ENCODE measurements at regions not wholly inside any gene's neighbourhood (a gene's known extent, or its start where the extent isn't known, plus 50 kb on each side); places are given as distances from the start of the nearest gene placed in this dataset.

- no TSS peak for BruUV-seq (replicated peaks)
- H3K4me3 ChIP-seq (ENCODE audit: low read depth in 2 of 2, low read length in 2 of 2): no peak overlapping the region
- no peaks in the 10 kb centered on the region for H3K36me3 ChIP-seq (ENCODE audit: control insufficient read depth, insufficient read depth, low read length)
- no peaks in the 10 kb centered on the region for H3K9me3 ChIP-seq (ENCODE audit: control insufficient read depth, insufficient read depth, low read depth, low read length)
- POLR2A ChIA-PET: no interaction called here
- H3K4me1 ChIP-seq (ENCODE audit: control insufficient read depth, insufficient read depth, low read length): no peaks in the 10 kb centered on the region
- TF ChIP-seq SIN3A (IDR thresholded peaks at IDR 0.05; ENCODE audit: borderline replicate concordance, insufficient read depth, low read depth, low read length) (no peak), TCF7L2 (IDR thresholded peaks at IDR 0.05; ENCODE audit: low read depth, low read length) (no peak), POLR2AphosphoS5 (IDR thresholded peaks at IDR 0.05; ENCODE audit: low read depth, low read length) (no peak), REST (IDR thresholded peaks at IDR 0.05; ENCODE audit: insufficient read depth in 1 of 2, low read depth in 2 of 2, low read length in 1 of 2) (no peak)
- TF ChIP-seq, protein P1, sequence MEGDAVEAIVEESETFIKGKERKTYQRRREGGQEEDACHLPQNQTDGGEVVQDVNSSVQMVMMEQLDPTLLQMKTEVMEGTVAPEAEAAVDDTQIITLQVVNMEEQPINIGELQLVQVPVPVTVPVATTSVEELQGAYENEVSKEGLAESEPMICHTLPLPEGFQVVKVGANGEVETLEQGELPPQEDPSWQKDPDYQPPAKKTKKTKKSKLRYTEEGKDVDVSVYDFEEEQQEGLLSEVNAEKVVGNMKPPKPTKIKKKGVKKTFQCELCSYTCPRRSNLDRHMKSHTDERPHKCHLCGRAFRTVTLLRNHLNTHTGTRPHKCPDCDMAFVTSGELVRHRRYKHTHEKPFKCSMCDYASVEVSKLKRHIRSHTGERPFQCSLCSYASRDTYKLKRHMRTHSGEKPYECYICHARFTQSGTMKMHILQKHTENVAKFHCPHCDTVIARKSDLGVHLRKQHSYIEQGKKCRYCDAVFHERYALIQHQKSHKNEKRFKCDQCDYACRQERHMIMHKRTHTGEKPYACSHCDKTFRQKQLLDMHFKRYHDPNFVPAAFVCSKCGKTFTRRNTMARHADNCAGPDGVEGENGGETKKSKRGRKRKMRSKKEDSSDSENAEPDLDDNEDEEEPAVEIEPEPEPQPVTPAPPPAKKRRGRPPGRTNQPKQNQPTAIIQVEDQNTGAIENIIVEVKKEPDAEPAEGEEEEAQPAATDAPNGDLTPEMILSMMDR (IDR thresholded peaks at IDR 0.05): no peak
- DNase-seq (ENCODE audit: low read depth, low spot score) (no peak), ATAC-seq (no peak)
- in situ Hi-C loops (cut with HindIII; ENCODE audit: low pct_unique_long_range_greater_than_20kb, low sequenced_read_pairs): no loop called here
- no peak overlapping the region for H3K27ac ChIP-seq (ENCODE audit: low read length)
- no peaks in the 10 kb centered on the region for H3K27me3 ChIP-seq (ENCODE audit: control insufficient read depth, insufficient read depth, low read length)
- CTCF ChIA-PET: no interaction called here
- intact Hi-C loops (cut with micrococcal nuclease; ENCODE audit: unreplicated experiment): no loop called here
These were observed 268.4 kb upstream of the THSD7B start for GRCh38 chr2:136496966-136497365.

DNA sequence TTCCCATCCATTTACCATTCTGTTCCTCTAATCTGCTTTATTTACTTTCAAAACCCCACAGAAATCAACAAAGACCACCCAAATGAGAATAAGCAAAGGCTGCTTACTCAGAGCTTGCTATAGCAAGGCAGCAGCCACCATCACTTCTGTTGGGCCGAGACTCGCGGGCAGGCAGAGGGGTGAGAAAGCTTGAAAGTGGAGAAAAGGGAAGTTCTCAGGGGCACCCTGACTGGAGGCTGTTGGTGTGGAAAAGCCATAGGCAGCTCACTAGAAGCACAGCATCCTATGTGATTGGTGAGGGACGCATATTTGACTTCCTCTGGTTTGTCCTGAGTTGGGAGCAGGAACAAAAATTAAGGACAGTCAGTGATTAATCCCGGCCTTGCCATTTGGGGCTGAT lies 269.7 kb upstream of the THSD7B start:
- CTCF ChIA-PET: no interaction called here

More for the DNA sequence above, 269.7 kb upstream of the THSD7B start:
- H3K27ac ChIP-seq (ENCODE audit: low read length): no peak overlapping the region
- in situ Hi-C loops (cut with HindIII; ENCODE audit: low pct_unique_long_range_greater_than_20kb, low sequenced_read_pairs): no loop called here
- intact Hi-C loops (cut with micrococcal nuclease; ENCODE audit: unreplicated experiment): no loop called here
- no peaks in the 10 kb centered on the region for H3K36me3 ChIP-seq (ENCODE audit: control insufficient read depth, insufficient read depth, low read length)
- no peak overlapping the region for H3K4me3 ChIP-seq (ENCODE audit: low read depth in 2 of 2, low read length in 2 of 2)
- H3K27me3 ChIP-seq (ENCODE audit: control insufficient read depth, insufficient read depth, low read length): no peaks in the 10 kb centered on the region
- no peak for ATAC-seq
- H3K4me1 ChIP-seq (ENCODE audit: control insufficient read depth, insufficient read depth, low read length): no peaks in the 10 kb centered on the region
- H3K9me3 ChIP-seq (ENCODE audit: control insufficient read depth, insufficient read depth, low read depth, low read length): no peaks in the 10 kb centered on the region
- no TSS peak for BruUV-seq (replicated peaks)
- POLR2A ChIA-PET: no interaction called here
- TF ChIP-seq SIN3A (IDR thresholded peaks at IDR 0.05; ENCODE audit: borderline replicate concordance, insufficient read depth, low read depth, low read length) (no peak), TCF7L2 (IDR thresholded peaks at IDR 0.05; ENCODE audit: low read depth, low read length) (no peak), REST (IDR thresholded peaks at IDR 0.05; ENCODE audit: insufficient read depth in 1 of 2, low read depth in 2 of 2, low read length in 1 of 2) (no peak), POLR2AphosphoS5 (IDR thresholded peaks at IDR 0.05; ENCODE audit: low read depth, low read length) (no peak)
- TF ChIP-seq, protein P1 (IDR thresholded peaks at IDR 0.05): no peak
- DNase-seq (ENCODE audit: low read depth, low spot score): no peak
